ENCODE measurements at regions not wholly inside any gene's neighbourhood (a gene's known extent, or its start where the extent isn't known, plus 50 kb on each side); places are given as distances from the start of the nearest gene placed in this dataset.

- intact Hi-C loops (cut with micrococcal nuclease): no loop called here
- Histone ChIP-seq H3K9ac (replicated peaks; ENCODE audit: extremely low read depth, insufficient read depth, low read length) (no peak overlapping the region), H3K4me2 (ENCODE audit: insufficient read depth, low read length) (no peak overlapping the region), H3K4me3 (replicated peaks in 1 of 3; ENCODE audit: insufficient read depth in 1 of 3, low read depth in 1 of 3, low read length in 3 of 3) (no peak overlapping the region), H3K36me3 (ENCODE audit: control insufficient read depth in 2 of 2, extremely low read depth in 1 of 2, insufficient read depth in 2 of 2, low read length in 2 of 2) (no peaks in the 10 kb centered on the region), H3K4me1 (ENCODE audit: control insufficient read depth, extremely low read depth, insufficient read depth, low read length) (no peaks in the 10 kb centered on the region), H3K9me1 (replicated peaks; ENCODE audit: control insufficient read depth, extremely low read depth, insufficient read depth, low read length) (no peaks in the 10 kb centered on the region), H3K27me3 (ENCODE audit: control insufficient read depth in 2 of 2, insufficient read depth in 2 of 2, low read length in 2 of 2) (no peaks in the 10 kb centered on the region), H3K9me3 (replicated peaks; ENCODE audit: control insufficient read depth, insufficient read depth, low read length) (no peaks in the 10 kb centered on the region), H2AFZ (ENCODE audit: low read depth, low read length) (no peak overlapping the region), H4K20me1 (replicated peaks; ENCODE audit: control insufficient read depth, extremely low read depth, insufficient read depth, low read length) (no peaks in the 10 kb centered on the region), H3K27ac (ENCODE audit: insufficient read depth, low read depth, low read length) (no peak overlapping the region), H3K79me2 (ENCODE audit: control insufficient read depth, insufficient read depth, low read length) (no peaks in the 10 kb centered on the region)
- FAIRE-seq (peak; percentile 62), DNase-seq (ENCODE audit: low read depth, low spot score) (peak; percentile 9)
- no TSS peak for BruUV-seq (replicated peaks)
- CTCF ChIA-PET: no interaction called here
- dilution Hi-C loops (cut with MboI; ENCODE audit: extremely low pct_ligation_motif_present, low sequenced_read_pairs): no loop called here
- TF ChIP-seq MAX (IDR thresholded peaks at IDR 0.05; ENCODE audit: insufficient read depth, insufficient read length) (no peak), CTCF (IDR thresholded peaks at IDR 0.05; ENCODE audit: extremely low read depth in 1 of 2, insufficient read depth in 1 of 2, low read depth in 1 of 2, low read length in 2 of 2) (peak; percentile 67 to 71)
- POLR2A ChIA-PET: no interaction called here
These were observed 260.3 kb upstream of the ADAMTS16 start for GRCh38 chr5:4879693-4880303.

GRCh38 chr5:4880304-4880741, 259.8 kb upstream of the ADAMTS16 start:
- CTCF ChIA-PET: no interaction called here
- Histone ChIP-seq H4K20me1 (replicated peaks; ENCODE audit: control insufficient read depth, extremely low read depth, insufficient read depth, low read length) (no peaks in the 10 kb centered on the region), H3K4me3 (replicated peaks in 1 of 3; ENCODE audit: insufficient read depth in 1 of 3, low read depth in 1 of 3, low read length in 3 of 3) (no peak overlapping the region), H3K27ac (ENCODE audit: insufficient read depth, low read depth, low read length) (no peak overlapping the region), H3K9me1 (replicated peaks; ENCODE audit: control insufficient read depth, extremely low read depth, insufficient read depth, low read length) (no peaks in the 10 kb centered on the region), H3K9ac (replicated peaks; ENCODE audit: extremely low read depth, insufficient read depth, low read length) (no peak overlapping the region), H3K4me2 (ENCODE audit: insufficient read depth, low read length) (no peak overlapping the region), H3K4me1 (ENCODE audit: control insufficient read depth, extremely low read depth, insufficient read depth, low read length) (no peaks in the 10 kb centered on the region), H3K27me3 (ENCODE audit: control insufficient read depth in 2 of 2, insufficient read depth in 2 of 2, low read length in 2 of 2) (no peaks in the 10 kb centered on the region), H2AFZ (ENCODE audit: low read depth, low read length) (no peak overlapping the region), H3K36me3 (ENCODE audit: control insufficient read depth in 2 of 2, extremely low read depth in 1 of 2, insufficient read depth in 2 of 2, low read length in 2 of 2) (no peaks in the 10 kb centered on the region), H3K79me2 (ENCODE audit: control insufficient read depth, insufficient read depth, low read length) (no peaks in the 10 kb centered on the region), H3K9me3 (replicated peaks; ENCODE audit: control insufficient read depth, insufficient read depth, low read length) (no peaks in the 10 kb centered on the region)
- TF ChIP-seq EZH2 (IDR thresholded peaks at IDR 0.05; ENCODE audit: borderline replicate concordance, low read depth, low read length, severe bottlenecking): no peak
- TF ChIP-seq FOS (IDR thresholded peaks at IDR 0.05; ENCODE audit: borderline replicate concordance, insufficient read depth, low read length): no peak
- no peak for TF ChIP-seq GATA2 (IDR thresholded peaks at IDR 0.05; ENCODE audit: insufficient read depth, insufficient read length, low read depth, low read length)
- no peak for TF ChIP-seq CTCF (IDR thresholded peaks at IDR 0.05; ENCODE audit: extremely low read depth in 1 of 2, insufficient read depth in 1 of 2, low read depth in 1 of 2, low read length in 2 of 2)
- TF ChIP-seq POLR2A (IDR thresholded peaks at IDR 0.05; ENCODE audit: low read depth, low read length): no peak
- TF ChIP-seq MYC (IDR thresholded peaks at IDR 0.05; ENCODE audit: low read depth, low read length): no peak
- no peak for TF ChIP-seq POLR2AphosphoS5 (IDR thresholded peaks at IDR 0.05; ENCODE audit: insufficient read depth, low read depth, low read length)
- TF ChIP-seq MAX (IDR thresholded peaks at IDR 0.05; ENCODE audit: insufficient read depth, insufficient read length): no peak
- no peak for TF ChIP-seq JUN (IDR thresholded peaks at IDR 0.05; ENCODE audit: borderline replicate concordance, insufficient read depth, insufficient read length, low read depth)
- BruUV-seq (replicated peaks): no TSS peak
- intact Hi-C loops (cut with micrococcal nuclease): no loop called here
- POLR2A ChIA-PET: no interaction called here
- DNase-seq (ENCODE audit: low read depth, low spot score) (no peak), FAIRE-seq (no peak)
- dilution Hi-C loops (cut with MboI; ENCODE audit: extremely low pct_ligation_motif_present, low sequenced_read_pairs): no loop called here
